AG04450 (cell line): ENCODE measurements at regions not wholly inside any gene's neighbourhood (a gene's known extent, or its start where the extent isn't known, plus 50 kb on each side); places are given as distances from the start of the nearest gene placed in this dataset.

Source experiments
- CTCF ChIA-PET: fragments of 300-600, 350-600 bp; formaldehyde crosslinking; extraction: SDS; loops from one replicate; lab custom pipeline; 2022; ENCODE audit warnings: antibody characterized with exemption, inconsistent platforms; lab: Charles Lee
- POLR2A ChIA-PET: fragments of 350-600 bp; formaldehyde crosslinking; extraction: SDS; loops from one replicate; lab custom pipeline; 2021; ENCODE audit warnings: antibody characterized with exemption, inconsistent platforms; lab: Yijun Ruan, JAX
- DNase-seq: peaks from one replicate; pipeline ENCODE4 v3.0.0-alpha.2; 2011; ENCODE audit warnings: low read depth, low spot score
- H3K27ac ChIP-seq: one replicate; pipeline ENCODE4 v1.5.1; 2012; ENCODE audit warnings: low read depth, low read length, control low read depth
- H3K27me3 ChIP-seq: one replicate; pipeline ENCODE4 v1.6.0; 2012; ENCODE audit warnings: low read length; ENCODE audit not compliant: control insufficient read depth, insufficient read depth
- H3K4me3 ChIP-seq: 2 replicates; pipeline ENCODE4 v1.5.1; 2011; ENCODE audit warnings: mild to moderate bottlenecking, low read depth, low read length, control low read depth
- H3K9me3 ChIP-seq: 2 replicates; pipeline ENCODE4 v1.5.1; 2012; ENCODE audit warnings: low read length; ENCODE audit not compliant: control insufficient read depth, insufficient read depth
- TF ChIP-seq, protein P1 (sequence below): IDR thresholded peaks from 2 replicates; pipeline ENCODE4 v1.5.1; 2011; ENCODE audit warnings: low read depth, low read length, control low read depth, inconsistent platforms

DNA sequence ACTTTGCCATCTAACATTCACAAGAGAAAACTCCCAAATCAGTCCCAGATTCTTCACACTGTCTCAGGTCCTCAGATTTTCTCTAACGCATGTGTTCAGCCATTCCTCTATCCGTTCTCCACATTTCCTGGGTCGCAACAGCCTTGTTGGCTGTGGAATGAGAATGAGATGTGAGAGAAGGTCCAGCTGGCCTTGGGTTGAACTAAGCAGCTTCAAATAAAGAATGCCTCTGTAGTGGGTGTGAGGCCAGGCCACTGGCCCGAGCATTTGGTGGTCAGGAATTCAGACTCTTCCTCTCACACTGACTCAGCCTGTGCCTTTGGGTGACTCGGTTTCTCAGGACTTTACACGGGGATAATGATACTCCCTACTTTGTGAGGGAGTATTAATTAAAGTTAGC lies 73.8 kb upstream of the CCN6 start:
- no peaks in the 10 kb centered on the region for H3K27me3 ChIP-seq
- CTCF ChIA-PET = no interaction called here
- H3K27ac ChIP-seq = no peak overlapping the region
- TF ChIP-seq, protein P1, sequence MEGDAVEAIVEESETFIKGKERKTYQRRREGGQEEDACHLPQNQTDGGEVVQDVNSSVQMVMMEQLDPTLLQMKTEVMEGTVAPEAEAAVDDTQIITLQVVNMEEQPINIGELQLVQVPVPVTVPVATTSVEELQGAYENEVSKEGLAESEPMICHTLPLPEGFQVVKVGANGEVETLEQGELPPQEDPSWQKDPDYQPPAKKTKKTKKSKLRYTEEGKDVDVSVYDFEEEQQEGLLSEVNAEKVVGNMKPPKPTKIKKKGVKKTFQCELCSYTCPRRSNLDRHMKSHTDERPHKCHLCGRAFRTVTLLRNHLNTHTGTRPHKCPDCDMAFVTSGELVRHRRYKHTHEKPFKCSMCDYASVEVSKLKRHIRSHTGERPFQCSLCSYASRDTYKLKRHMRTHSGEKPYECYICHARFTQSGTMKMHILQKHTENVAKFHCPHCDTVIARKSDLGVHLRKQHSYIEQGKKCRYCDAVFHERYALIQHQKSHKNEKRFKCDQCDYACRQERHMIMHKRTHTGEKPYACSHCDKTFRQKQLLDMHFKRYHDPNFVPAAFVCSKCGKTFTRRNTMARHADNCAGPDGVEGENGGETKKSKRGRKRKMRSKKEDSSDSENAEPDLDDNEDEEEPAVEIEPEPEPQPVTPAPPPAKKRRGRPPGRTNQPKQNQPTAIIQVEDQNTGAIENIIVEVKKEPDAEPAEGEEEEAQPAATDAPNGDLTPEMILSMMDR = no peak
- DNase-seq = peak; percentile 42
- no peak overlapping the region for H3K4me3 ChIP-seq
- no peaks in the 10 kb centered on the region for H3K9me3 ChIP-seq
- POLR2A ChIA-PET = no interaction called here

- ChIA-PET CTCF (interaction anchor here (0.7 kb wide), 1 partner anchor 88 kb away, joined by 4 read pairs; no protein-coding TSS in a partner anchor), POLR2A (interaction anchor here (0.7 kb wide), 1 partner anchor 25 kb away, joined by 3 read pairs; no protein-coding TSS in a partner anchor)
- Histone ChIP-seq H3K27me3 (no peaks in the 10 kb centered on the region), H3K4me3 (no peak overlapping the region), H3K9me3 (no peaks in the 10 kb centered on the region), H3K27ac (no peak overlapping the region)
- TF ChIP-seq, protein P1 = no peak
- no peak for DNase-seq
Measured at GRCh38 chr6:111980971-111981840, 72.7 kb upstream of the CCN6 start.

- Histone ChIP-seq H3K9me3 (no peaks in the 10 kb centered on the region), H3K27me3 (no peaks in the 10 kb centered on the region), H3K4me3 (no peak overlapping the region), H3K27ac (no peak overlapping the region)
- ChIA-PET CTCF (no interaction called here), POLR2A (no interaction called here)
- TF ChIP-seq, protein P1 = no peak
- DNase-seq = no peak
Measured at GRCh38 chr6:111982681-111983080, 71.2 kb upstream of the CCN6 start.

GRCh38 chr6:111983193-111983592 lies 70.7 kb upstream of the CCN6 start:
- H3K27ac ChIP-seq = no peak overlapping the region
- H3K4me3 ChIP-seq = no peak overlapping the region
- POLR2A ChIA-PET = no interaction called here
- TF ChIP-seq, protein P1 = no peak
- no peaks in the 10 kb centered on the region for H3K9me3 ChIP-seq
- no peaks in the 10 kb centered on the region for H3K27me3 ChIP-seq
- DNase-seq = no peak
- CTCF ChIA-PET = no interaction called here

GRCh38 chr6:111984081-111984480 lies 69.8 kb upstream of the CCN6 start:
- CTCF ChIA-PET = interaction anchor here (1.1 kb wide), 1 partner anchor 45 kb away, joined by 4 read pairs; no protein-coding TSS in a partner anchor
- no peak for DNase-seq
- Histone ChIP-seq H3K9me3 (no peaks in the 10 kb centered on the region), H3K27me3 (no peaks in the 10 kb centered on the region), H3K4me3 (no peak overlapping the region), H3K27ac (no peak overlapping the region)
- TF ChIP-seq, protein P1 = no peak
- POLR2A ChIA-PET = no interaction called here
